ENCODE measurements at regions not wholly inside any gene's neighbourhood (a gene's known extent, or its start where the extent isn't known, plus 50 kb on each side); places are given as distances from the start of the nearest gene placed in this dataset.

- H3K79me2 ChIP-seq (ENCODE audit: insufficient read depth, low read length), result no peaks in the 10 kb centered on the region
- TF ChIP-seq HNRNPH1 (optimal IDR thresholded peaks at IDR 0.05; ENCODE audit: low read depth, low read length), result no peak
- peak; percentile 40; the same call in 1 of the 2 replicates for TF ChIP-seq CEBPB (IDR thresholded peaks at IDR 0.05; ENCODE audit: borderline replicate concordance, low read depth, low read length)
- no peak overlapping the region for H3K4me3 ChIP-seq (replicated peaks in 1 of 3; ENCODE audit: insufficient read depth in 1 of 3, low read depth in 2 of 3, low read length in 3 of 3)
- no peak overlapping the region for H2AFZ ChIP-seq (ENCODE audit: low read length)
- H3K36me3 ChIP-seq (replicated peaks in 1 of 2; ENCODE audit: control insufficient read depth in 1 of 2, insufficient read depth in 2 of 2, low read length in 2 of 2), result no peaks in the 10 kb centered on the region
- FAIRE-seq (no peak), DNase-seq (ENCODE audit: low spot score) (no peak), ATAC-seq (no peak)
- no peak overlapping the region for H3K9ac ChIP-seq (ENCODE audit: insufficient read depth, low read depth, low read length)
- no peaks in the 10 kb centered on the region for H3K27me3 ChIP-seq (ENCODE audit: control insufficient read depth in 1 of 2, insufficient read depth in 2 of 2, low read length in 2 of 2)
- BruUV-seq (replicated peaks), result no TSS peak
- no peaks in the 10 kb centered on the region for H3K9me3 ChIP-seq (ENCODE audit: low read length)
- H3K27ac ChIP-seq (ENCODE audit: extremely low read length, insufficient read depth, low read length), result no peak overlapping the region
- WGBS (ENCODE audit: low lambda C conversion rate), result 12% methylated on average over 5 of the region's 5 CpGs
- in situ Hi-C loops (cut with HindIII; ENCODE audit: extremely low pct_ligation_motif_present, low pct_unique_long_range_greater_than_20kb), result no loop called here
- H3K4me1 ChIP-seq (ENCODE audit: insufficient read depth, low read length), result no peaks in the 10 kb centered on the region
- CTCF ChIA-PET (ENCODE audit: low intra/inter-chr PET ratio, low total read pairs), result no interaction called here
- H4K20me1 ChIP-seq (ENCODE audit: insufficient read depth, low read length), result no peaks in the 10 kb centered on the region
- intact Hi-C loops (cut with micrococcal nuclease; ENCODE audit: unreplicated experiment), result no loop called here
- H3K4me2 ChIP-seq (ENCODE audit: low read depth, low read length), result no peak overlapping the region
- POLR2A ChIA-PET, result no interaction called here
Measured at GRCh38 chr4:128715616-128716015, 93.9 kb upstream of the JADE1 start.

GRCh38 chr4:128711361-128711760 lies 98.1 kb upstream of the JADE1 start:
- Histone ChIP-seq H3K4me1 (ENCODE audit: insufficient read depth, low read length) (no peaks in the 10 kb centered on the region), H3K27ac (ENCODE audit: extremely low read length, insufficient read depth, low read length) (no peak overlapping the region), H3K36me3 (replicated peaks in 1 of 2; ENCODE audit: control insufficient read depth in 1 of 2, insufficient read depth in 2 of 2, low read length in 2 of 2) (no peaks in the 10 kb centered on the region), H3K27me3 (ENCODE audit: control insufficient read depth in 1 of 2, insufficient read depth in 2 of 2, low read length in 2 of 2) (no peaks in the 10 kb centered on the region), H4K20me1 (ENCODE audit: insufficient read depth, low read length) (no peaks in the 10 kb centered on the region), H3K9ac (ENCODE audit: insufficient read depth, low read depth, low read length) (no peak overlapping the region), H3K4me3 (replicated peaks in 1 of 3; ENCODE audit: insufficient read depth in 1 of 3, low read depth in 2 of 3, low read length in 3 of 3) (no peak overlapping the region), H3K9me3 (ENCODE audit: low read length) (no peaks in the 10 kb centered on the region), H3K79me2 (ENCODE audit: insufficient read depth, low read length) (no peaks in the 10 kb centered on the region), H2AFZ (ENCODE audit: low read length) (no peak overlapping the region), H3K4me2 (ENCODE audit: low read depth, low read length) (no peak overlapping the region)
- intact Hi-C loops (cut with micrococcal nuclease; ENCODE audit: unreplicated experiment), result no loop called here
- FAIRE-seq (no peak), ATAC-seq (no peak), DNase-seq (ENCODE audit: low spot score) (no peak)
- TF ChIP-seq ZEB1 (IDR thresholded peaks at IDR 0.05; ENCODE audit: insufficient replicate concordance, low read depth), result no peak
- TF ChIP-seq KDM3A (CRISPR knock-in tag; IDR thresholded peaks at IDR 0.05; ENCODE audit: low read depth), result no peak
- TF ChIP-seq ZNF614 (CRISPR knock-in tag; IDR thresholded peaks at IDR 0.05; ENCODE audit: borderline replicate concordance), result no peak
- ChIA-PET CTCF (ENCODE audit: low intra/inter-chr PET ratio, low total read pairs) (no interaction called here), POLR2A (no interaction called here)
- in situ Hi-C loops (cut with HindIII; ENCODE audit: extremely low pct_ligation_motif_present, low pct_unique_long_range_greater_than_20kb), result no loop called here
- WGBS (ENCODE audit: low lambda C conversion rate), result no CpG with 5 or more reads among the region's 1 CpG
- BruUV-seq (replicated peaks), result no TSS peak

All from HepG2 (cell line).